K562 (cell line): ENCODE measurements at regions not wholly inside any gene's neighbourhood (a gene's known extent, or its start where the extent isn't known, plus 50 kb on each side); places are given as distances from the start of the nearest gene placed in this dataset.

ENCODE experiments used
- ATAC-seq: fragments of 200-7000 bp; cut with Tn5 transposase; 3 replicates; pipeline ENCODE4 v1.9.1; 2020; ENCODE audit warnings: moderate library complexity
- BruUV-seq: library from RNA; stranded (reverse); fragments of 400-500 nt; replicated peaks from 2 replicates; lab custom pipeline; 2021; lab: Mats Ljungman, UMichigan
- CTCF ChIA-PET: fragments of 300-600 bp; formaldehyde crosslinking; extraction: SDS; loops from one replicate; lab custom pipeline; 2021; ENCODE audit warnings: low intra/inter-chr PET ratio; lab: Yijun Ruan, JAX
- POLR2A ChIA-PET: fragments of 300-600, 350-650 bp; sonication (Branson Sonifier 250); formaldehyde crosslinking; extraction: SDS; loops from one replicate; lab custom pipeline; 2021; ENCODE audit warnings: antibody characterized with exemption, inconsistent platforms; lab: Yijun Ruan, JAX
- DNase-seq, 4 experiments: peaks; one replicate each; pipeline versions ENCODE4 v3.0.0 to v3.0.0-alpha.2; 2011 to 2018; ENCODE audit warnings: low spot score in 3 of 4, mixed read lengths in 3 of 4; ENCODE audit errors: extremely low read depth in 1 of 4
- FAIRE-seq: peaks from 2 replicates; lab custom pipeline; 2011; peaks lifted over from hg19 to GRCh38; lab: Jason Lieb, UNC
- H2AFZ ChIP-seq: 2 replicates; pipeline ENCODE4 v1.6.0; 2011; ENCODE audit warnings: low read depth, low read length, control low read depth, inconsistent platforms
- H3K27ac ChIP-seq: fragments of 200-600 bp; 3 replicates; pipeline ENCODE4 v1.8.0; 2011; ENCODE audit warnings: low read depth, mild to moderate bottlenecking, control low read depth, inconsistent platforms, low read length, moderate library complexity, mixed read lengths; ENCODE audit errors: extremely low read depth
- H3K27me3 ChIP-seq, 2 experiments: fragments of 300-600 bp in 1 of 2; 2 replicates in 1 of 2; 3 replicates in 1 of 2; pipeline versions ENCODE4 v1.6.0 to v1.8.0; 2011; ENCODE audit warnings: inconsistent platforms in 2 of 2, low read length in 2 of 2, mild to moderate bottlenecking in 1 of 2, mixed read lengths in 1 of 2, moderate library complexity in 1 of 2; ENCODE audit not compliant: control insufficient read depth in 2 of 2, insufficient read depth in 2 of 2
- H3K36me3 ChIP-seq: fragments of 300-600 bp; 3 replicates; pipeline ENCODE4 v1.8.0; 2011; ENCODE audit warnings: mild to moderate bottlenecking, low read length, inconsistent platforms; ENCODE audit not compliant: control insufficient read depth, insufficient read depth
- H3K4me1 ChIP-seq, 2 experiments: fragments of 200-600 bp in 1 of 2; replicated peaks in 1 of 2; 2 replicates in 1 of 2; 3 replicates in 1 of 2; pipeline versions ENCODE4 v1.5.1 to v1.8.0; 2011; ENCODE audit warnings: inconsistent platforms in 2 of 2, low read length in 2 of 2, mild to moderate bottlenecking in 1 of 2, mixed read lengths in 1 of 2, moderate library complexity in 1 of 2; ENCODE audit not compliant: control insufficient read depth in 2 of 2, insufficient read depth in 2 of 2
- H3K4me2 ChIP-seq: 2 replicates; pipeline ENCODE4 v1.6.1; 2011; ENCODE audit warnings: low read length, control low read depth, inconsistent platforms, mixed read lengths; ENCODE audit not compliant: insufficient read depth
- H3K4me3 ChIP-seq: fragments of 200-600 bp; sonication (generic), shearing (Covaris generic); 2 replicates; pipeline ENCODE4 v1.5.1; 2016; ENCODE audit warnings: control low read depth, inconsistent platforms
- H3K79me2 ChIP-seq: fragments of 200-600 bp; 3 replicates; pipeline ENCODE4 v1.8.0; 2011; ENCODE audit warnings: low read length, inconsistent platforms; ENCODE audit not compliant: control insufficient read depth, insufficient read depth
- H3K9ac ChIP-seq, 2 experiments: 2 replicates each; pipeline versions ENCODE4 v1.6.0 to v1.6.1; 2011; ENCODE audit warnings: low read depth in 2 of 2, low read length in 2 of 2, control low read depth in 1 of 2, inconsistent platforms in 1 of 2, mild to moderate bottlenecking in 1 of 2, mixed read lengths in 1 of 2; ENCODE audit not compliant: insufficient read depth in 1 of 2
- H3K9me1 ChIP-seq: one replicate; pipeline ENCODE4 v1.6.0; 2011; ENCODE audit warnings: inconsistent platforms, mild to moderate bottlenecking, low read length, moderate library complexity; ENCODE audit not compliant: control insufficient read depth, insufficient read depth
- H3K9me3 ChIP-seq: replicated peaks from 2 replicates; pipeline ENCODE4 v1.5.1; 2011; ENCODE audit warnings: low read depth, low read length, inconsistent platforms; ENCODE audit not compliant: control insufficient read depth, insufficient read depth
- H4K20me1 ChIP-seq: replicated peaks from 2 replicates; pipeline ENCODE4 v1.6.1; 2011; ENCODE audit warnings: low read length, inconsistent platforms, mixed read lengths; ENCODE audit not compliant: control insufficient read depth, insufficient read depth
- CREB1 ChIP-seq, 2 experiments: sonication (generic) in 1 of 2; formaldehyde crosslinking in 1 of 2; IDR thresholded peaks; 2 replicates each; pipeline versions ENCODE4 v1.6.1 to v1.8.0; 2012 to 2022; ENCODE audit warnings: inconsistent platforms in 1 of 2, mild to moderate bottlenecking in 1 of 2, missing genetic modification reagents in 1 of 2, moderate library complexity in 1 of 2
- EHMT2 ChIP-seq: fragments of 450-650 bp; IDR thresholded peaks from 2 replicates; pipeline ENCODE4 v1.6.1; 2018; ENCODE audit warnings: antibody characterized with exemption
- EZH2 ChIP-seq: IDR thresholded peaks from 2 replicates; pipeline ENCODE4 v1.6.1; 2012; ENCODE audit warnings: low read depth, mild to moderate bottlenecking, inconsistent platforms, low read length, borderline replicate concordance
- FOXK2 ChIP-seq, 2 experiments: fragments of 450-650 bp; IDR thresholded peaks in 1 of 2; conservative IDR thresholded peaks in 1 of 2; 2 replicates each; pipeline ENCODE4 v1.6.1; 2016; ENCODE audit warnings: low read depth in 2 of 2, mild to moderate bottlenecking in 1 of 2
- MXD1 ChIP-seq: fragments of 250-450 bp; sonication (Bioruptor Pico); IDR thresholded peaks from 2 replicates; pipeline ENCODE4 v1.8.0; 2021; ENCODE audit warnings: borderline replicate concordance, mild to moderate bottlenecking, moderate library complexity; ENCODE audit not compliant: poor library complexity, severe bottlenecking
- NR4A1 ChIP-seq, 2 experiments: fragments of 250-450 bp in 1 of 2; fragments of 450-650 bp in 1 of 2; sonication (Bioruptor Pico) in 1 of 2; IDR thresholded peaks; 2 replicates each; pipeline versions ENCODE4 v1.4.0 to v1.6.1; 2016 to 2020; ENCODE audit warnings: mild to moderate bottlenecking in 2 of 2, missing compliant biosample characterization in 1 of 2, missing genetic modification characterization in 1 of 2, moderate library complexity in 1 of 2
- TFAP4 ChIP-seq: sonication (generic); formaldehyde crosslinking; IDR thresholded peaks from 2 replicates; pipeline ENCODE4 v1.8.0; 2022; ENCODE audit warnings: missing genetic modification reagents, mild to moderate bottlenecking, moderate library complexity, borderline replicate concordance
- ZMIZ1 ChIP-seq, 2 experiments: fragments of 150-350 bp in 1 of 2; IDR thresholded peaks; 2 replicates each; pipeline ENCODE4 v1.6.1; 2012 to 2016; ENCODE audit warnings: low read depth in 2 of 2, low read length in 2 of 2, mild to moderate bottlenecking in 1 of 2, moderate library complexity in 1 of 2
- ZNF347 ChIP-seq: fragments of 450-650 bp; formaldehyde crosslinking; IDR thresholded peaks from 2 replicates; pipeline ENCODE4 v1.4.0; 2020; ENCODE audit warnings: low read depth, mild to moderate bottlenecking, moderate library complexity
- WGBS: fragments of 100-300 bp; shearing (Covaris generic); methylation state at CpG from one replicate; pipeline ENCODE4 v1.1.6; 2016; ENCODE audit warnings: low coverage, mixed read lengths; ENCODE audit not compliant: insufficient coverage; ENCODE audit errors: missing lambda C conversion rate; 5-methylcytosine and 5-hydroxymethylcytosine counted together
- in situ Hi-C: fragments of 300-500 bp; cut with MboI; formaldehyde crosslinking; loops from 4 replicates; pipeline ENCODE4 v1.15.0; 2018; ENCODE audit warnings: inconsistent platforms, mixed read lengths
- intact Hi-C: fragments of 100-400 bp; cut with micrococcal nuclease; formaldehyde crosslinking; loops from 2 replicates; pipeline ENCODE4 v1.14.2; 2022

- TF ChIP-seq ZMIZ1 (IDR thresholded peaks at IDR 0.05; ENCODE audit: low read depth in 2 of 2, low read length in 2 of 2) (no peak), TFAP4 (CRISPR knock-in tag) (no peak), FOXK2 (conservative IDR thresholded peaks at IDR 0.05 in 1 of 2, IDR thresholded peaks at IDR 0.05 in 1 of 2; ENCODE audit: low read depth in 2 of 2) (no peak)
These were observed 738.4 kb downstream of the USP25 start (continued) for GRCh38 chr21:16468184-16468583.

GRCh38 chr21:16473988-16474387, 744.2 kb downstream of the USP25 start:
- H3K79me2 ChIP-seq: no peaks in the 10 kb centered on the region
- DNase-seq (no peak), FAIRE-seq (no peak), ATAC-seq (no peak)
- no peaks in the 10 kb centered on the region for H3K4me1 ChIP-seq
- 0% methylated on average over 2 of the region's 2 CpGs for WGBS
- CTCF ChIA-PET: no interaction called here
- no peaks in the 10 kb centered on the region for H3K9me3 ChIP-seq
- H4K20me1 ChIP-seq: no peaks in the 10 kb centered on the region
- POLR2A ChIA-PET: no interaction called here
- no TSS peak for BruUV-seq
- H3K9ac ChIP-seq: no peak overlapping the region
- no peak overlapping the region for H3K27ac ChIP-seq
- TF ChIP-seq EHMT2: no peak
- no peak for TF ChIP-seq EZH2
- TF ChIP-seq ZNF347 (CRISPR knock-in tag): no peak
- no peak for TF ChIP-seq MXD1 (CRISPR knock-in tag)
- TF ChIP-seq NR4A1 (CRISPR knock-in tag; IDR thresholded peaks at IDR 0.05): no peak
- no peak for TF ChIP-seq NR4A1 (tag; IDR thresholded peaks at IDR 0.05)
- TF ChIP-seq CREB1 (IDR thresholded peaks at IDR 0.05): no peak
- TF ChIP-seq CREB1 (CRISPR knock-in tag; IDR thresholded peaks at IDR 0.05): no peak
- H3K4me3 ChIP-seq: no peak overlapping the region
- in situ Hi-C loops: no loop called here
- H3K4me2 ChIP-seq: no peak overlapping the region
- H3K9me1 ChIP-seq: no peaks in the 10 kb centered on the region
- no peaks in the 10 kb centered on the region for H3K27me3 ChIP-seq
- H2AFZ ChIP-seq: no peak overlapping the region
- intact Hi-C loops: no loop called here
- no peaks in the 10 kb centered on the region for H3K36me3 ChIP-seq
